ENCODE measurements at regions not wholly inside any gene's neighbourhood (a gene's known extent, or its start where the extent isn't known, plus 50 kb on each side); places are given as distances from the start of the nearest gene placed in this dataset.
"Not testable (repeated sequence)": the region's sequence is repeated elsewhere in the genome, so short reads cannot be mapped to it uniquely, and the experiment has no call there.

DNA sequence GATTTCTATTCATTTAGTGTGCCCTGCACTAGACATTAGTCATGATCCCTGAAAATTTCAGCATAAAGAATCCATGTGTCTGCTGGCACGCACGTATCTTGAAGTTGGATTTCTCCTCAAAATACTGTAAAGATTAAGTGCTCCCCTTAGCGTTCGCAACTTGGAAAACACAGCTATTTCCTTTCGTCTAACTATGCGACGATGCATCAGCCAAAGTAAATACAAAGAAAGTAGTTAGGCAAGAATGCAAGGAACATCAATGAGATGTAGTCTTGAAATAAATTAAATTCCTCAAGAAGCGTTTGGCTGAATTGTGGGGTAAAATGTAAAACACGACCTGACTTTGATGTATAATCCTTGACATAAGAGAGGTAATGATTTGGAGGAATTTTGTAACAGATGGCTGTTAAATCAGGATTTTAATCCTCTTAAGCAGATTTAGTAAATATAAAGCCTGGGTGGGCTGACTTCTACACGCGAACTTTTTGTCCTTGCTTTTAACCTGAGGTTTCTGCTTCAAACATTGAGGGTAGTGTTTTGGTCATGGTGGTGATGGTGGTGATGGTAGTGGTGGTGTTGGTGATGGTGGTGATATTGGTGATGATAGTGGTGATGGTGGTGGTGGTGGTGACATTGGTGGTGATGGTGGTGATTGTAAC, 88.2 kb downstream of the FOXF2 start:
- intact Hi-C loops (cut with micrococcal nuclease) = loop anchor here (2.0 to 10.0 kb wide), 2 partner anchors 41 to 77 kb away; no protein-coding TSS in a partner anchor
- Mint-ChIP-seq H3K36me3 (ENCODE audit: insufficient read depth, unreplicated experiment) (no peaks in the 10 kb centered on the region), H3K9me3 (ENCODE audit: unreplicated experiment) (no peaks in the 10 kb centered on the region), H3K4me1 (ENCODE audit: insufficient read depth, unreplicated experiment) (peaks cover 56% of the 10 kb centered on the region), H3K4me3 (ENCODE audit: unreplicated experiment) (peak overlapping the region; percentile 47), H3K27me3 (ENCODE audit: insufficient read depth, unreplicated experiment) (no peaks in the 10 kb centered on the region), H3K27ac (ENCODE audit: low read depth, unreplicated experiment) (no peak overlapping the region)
- ChIA-PET CTCF (interaction anchor here (0.5 to 1.8 kb wide), 7 partner anchors 10 to 567 kb away, joined by 3 to 9 read pairs (median 3); no protein-coding TSS in a partner anchor), POLR2A (interaction anchor here (0.7 to 1.4 kb wide), 8 partner anchors 8 to 151 kb away, joined by 3 to 6 read pairs (median 4); no protein-coding TSS in a partner anchor)
- BruUV-seq (replicated peaks) = no TSS peak
- peak; percentile 84 for DNase-seq (ENCODE audit: unreplicated experiment)
- TF ChIP-seq CTCF (IDR thresholded peaks at IDR 0.05; ENCODE audit: unreplicated experiment) = no peak

DNA sequence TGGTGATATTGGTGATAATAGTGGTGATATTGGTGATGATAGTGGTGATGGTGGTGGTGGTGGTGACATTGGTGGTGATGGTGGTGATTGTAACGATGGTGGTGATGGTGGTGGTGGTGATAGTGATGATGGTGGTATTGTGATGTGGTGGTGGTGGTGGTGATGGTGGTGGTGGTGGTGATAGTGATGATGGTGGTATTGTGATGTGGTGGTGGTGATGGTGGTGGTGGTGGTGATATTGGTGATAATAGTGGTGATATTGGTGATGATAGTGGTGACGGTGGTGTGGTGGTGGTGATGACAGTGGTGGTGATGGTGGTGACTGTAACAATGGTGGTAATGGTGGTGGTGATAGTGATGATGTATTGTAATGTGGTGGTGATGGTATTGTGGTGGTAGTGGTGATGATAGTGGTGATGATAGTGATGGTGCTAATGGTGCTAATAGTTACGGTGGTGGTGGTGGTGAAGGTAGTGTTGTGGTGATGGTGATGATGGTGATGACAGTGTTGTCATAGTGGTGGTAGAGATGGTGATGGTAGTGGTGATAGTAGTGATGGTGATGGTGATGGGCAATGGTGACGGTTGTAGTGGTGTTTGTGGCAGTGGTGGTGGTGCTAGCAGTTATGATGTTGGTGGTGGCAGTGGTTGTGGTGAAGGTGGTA, 88.9 kb downstream of the FOXF2 start:
- CTCF ChIA-PET; H3K27me3 Mint-ChIP-seq (ENCODE audit: insufficient read depth, unreplicated experiment); H3K36me3 Mint-ChIP-seq (ENCODE audit: insufficient read depth, unreplicated experiment); DNase-seq (ENCODE audit: unreplicated experiment); POLR2A ChIA-PET; BruUV-seq (replicated peaks); H3K9me3 Mint-ChIP-seq (ENCODE audit: unreplicated experiment): not testable (repeated sequence)
- H3K4me1 Mint-ChIP-seq (ENCODE audit: insufficient read depth, unreplicated experiment) = peaks cover 53% of the 10 kb centered on the region
- intact Hi-C loops (cut with micrococcal nuclease) = loop anchor here (10.0 kb wide), 1 partner anchor 77 kb away; no protein-coding TSS in a partner anchor
- peak overlapping the region; percentile 72 for H3K27ac Mint-ChIP-seq (ENCODE audit: low read depth, unreplicated experiment)
- peak overlapping the region; percentile 47 for H3K4me3 Mint-ChIP-seq (ENCODE audit: unreplicated experiment)

GRCh38 chr6:1479095-1479494, 89.7 kb downstream of the FOXF2 start:
- intact Hi-C loops (cut with micrococcal nuclease) = loop anchor here (10.0 kb wide), 1 partner anchor 76 kb away; no protein-coding TSS in a partner anchor
- no peak for TF ChIP-seq CTCF (IDR thresholded peaks at IDR 0.05; ENCODE audit: unreplicated experiment)
- DNase-seq (ENCODE audit: unreplicated experiment) = peak; percentile 66
- H3K4me3 Mint-ChIP-seq (ENCODE audit: unreplicated experiment) = no peak overlapping the region
- ChIA-PET CTCF (no interaction called here), POLR2A (interaction anchor here (0.8 to 0.9 kb wide), 2 partner anchors 12 to 67 kb away, joined by 3 read pairs; no protein-coding TSS in a partner anchor)
- H3K36me3 Mint-ChIP-seq (ENCODE audit: insufficient read depth, unreplicated experiment) = no peaks in the 10 kb centered on the region
- H3K4me1 Mint-ChIP-seq (ENCODE audit: insufficient read depth, unreplicated experiment) = peaks cover 45% of the 10 kb centered on the region
- H3K27ac Mint-ChIP-seq (ENCODE audit: low read depth, unreplicated experiment) = peak overlapping the region; percentile 72
- no peaks in the 10 kb centered on the region for H3K27me3 Mint-ChIP-seq (ENCODE audit: insufficient read depth, unreplicated experiment)
- BruUV-seq (replicated peaks) = no TSS peak
- no peaks in the 10 kb centered on the region for H3K9me3 Mint-ChIP-seq (ENCODE audit: unreplicated experiment)

DNA sequence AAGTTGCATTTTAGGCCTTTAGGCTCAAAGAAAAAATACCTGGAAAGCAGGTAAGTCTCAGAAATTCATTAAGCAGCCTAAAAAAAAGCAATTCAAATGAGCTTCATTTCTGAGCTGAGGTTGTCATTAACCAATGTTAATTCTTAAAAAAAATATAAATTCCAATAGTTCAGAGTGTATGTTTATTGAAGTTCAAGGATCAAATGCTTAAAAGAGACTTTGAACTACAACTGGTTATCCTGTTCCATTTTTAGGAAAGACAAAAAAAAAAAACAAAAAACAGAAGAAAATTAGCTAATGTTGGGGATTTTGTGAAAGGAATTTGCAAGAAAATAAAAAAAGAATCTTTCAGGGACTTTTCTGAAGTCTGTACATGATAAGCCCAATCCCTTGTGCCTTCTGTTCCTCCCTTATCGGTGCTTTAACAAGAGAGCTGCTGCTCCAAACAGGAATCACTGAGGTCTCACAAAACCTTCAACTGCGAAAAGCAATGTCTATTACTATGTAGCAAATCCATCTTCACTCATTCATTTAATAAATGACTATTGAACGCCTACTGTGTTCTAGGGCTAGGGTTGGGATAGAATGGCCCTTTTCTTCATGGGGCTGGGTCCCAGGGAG, 90.3 kb downstream of the FOXF2 start:
- CTCF ChIA-PET = interaction anchor here (1.5 kb wide), 1 partner anchor 73 kb away, joined by 4 read pairs; no protein-coding TSS in a partner anchor
- no peaks in the 10 kb centered on the region for H3K36me3 Mint-ChIP-seq (ENCODE audit: insufficient read depth, unreplicated experiment)
- intact Hi-C loops (cut with micrococcal nuclease) = loop anchor here (10.0 kb wide), 1 partner anchor 75 kb away; no protein-coding TSS in a partner anchor
- no TSS peak for BruUV-seq (replicated peaks)
- no peaks in the 10 kb centered on the region for H3K27me3 Mint-ChIP-seq (ENCODE audit: insufficient read depth, unreplicated experiment)
- H3K9me3 Mint-ChIP-seq (ENCODE audit: unreplicated experiment) = no peaks in the 10 kb centered on the region
- DNase-seq (ENCODE audit: unreplicated experiment) = no peak
- H3K4me3 Mint-ChIP-seq (ENCODE audit: unreplicated experiment) = no peak overlapping the region
- H3K4me1 Mint-ChIP-seq (ENCODE audit: insufficient read depth, unreplicated experiment) = peaks cover 45% of the 10 kb centered on the region
- peak overlapping the region; percentile 72 for H3K27ac Mint-ChIP-seq (ENCODE audit: low read depth, unreplicated experiment)
- no peak for TF ChIP-seq CTCF (IDR thresholded peaks at IDR 0.05; ENCODE audit: unreplicated experiment)
- POLR2A ChIA-PET = interaction anchor here (0.6 to 0.9 kb wide), 3 partner anchors 13 to 67 kb away, joined by 3 read pairs; no protein-coding TSS in a partner anchor
